ENCODE measurements at regions not wholly inside any gene's neighbourhood (a gene's known extent, or its start where the extent isn't known, plus 50 kb on each side); places are given as distances from the start of the nearest gene placed in this dataset.

DNA sequence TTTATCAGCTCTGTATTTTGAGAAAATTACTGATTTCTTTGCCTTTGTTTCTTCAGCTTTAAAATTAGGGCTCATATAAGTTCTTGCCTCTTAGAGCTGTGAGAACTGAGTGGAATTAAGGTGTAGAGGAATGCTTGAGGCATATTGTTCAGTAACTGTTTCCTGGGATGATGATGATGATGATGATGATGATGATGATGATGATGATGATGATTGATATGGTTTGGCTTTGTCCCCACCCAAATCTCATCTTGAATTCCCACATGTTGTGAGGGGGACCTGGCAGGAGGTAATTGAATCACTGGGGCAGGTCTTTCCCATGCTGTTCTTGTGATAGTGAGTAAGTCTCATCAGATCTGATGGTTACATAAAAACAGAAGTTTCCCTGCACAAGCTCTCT, 118.7 kb downstream of the CHRM3 start:
- TF ChIP-seq, protein P1, sequence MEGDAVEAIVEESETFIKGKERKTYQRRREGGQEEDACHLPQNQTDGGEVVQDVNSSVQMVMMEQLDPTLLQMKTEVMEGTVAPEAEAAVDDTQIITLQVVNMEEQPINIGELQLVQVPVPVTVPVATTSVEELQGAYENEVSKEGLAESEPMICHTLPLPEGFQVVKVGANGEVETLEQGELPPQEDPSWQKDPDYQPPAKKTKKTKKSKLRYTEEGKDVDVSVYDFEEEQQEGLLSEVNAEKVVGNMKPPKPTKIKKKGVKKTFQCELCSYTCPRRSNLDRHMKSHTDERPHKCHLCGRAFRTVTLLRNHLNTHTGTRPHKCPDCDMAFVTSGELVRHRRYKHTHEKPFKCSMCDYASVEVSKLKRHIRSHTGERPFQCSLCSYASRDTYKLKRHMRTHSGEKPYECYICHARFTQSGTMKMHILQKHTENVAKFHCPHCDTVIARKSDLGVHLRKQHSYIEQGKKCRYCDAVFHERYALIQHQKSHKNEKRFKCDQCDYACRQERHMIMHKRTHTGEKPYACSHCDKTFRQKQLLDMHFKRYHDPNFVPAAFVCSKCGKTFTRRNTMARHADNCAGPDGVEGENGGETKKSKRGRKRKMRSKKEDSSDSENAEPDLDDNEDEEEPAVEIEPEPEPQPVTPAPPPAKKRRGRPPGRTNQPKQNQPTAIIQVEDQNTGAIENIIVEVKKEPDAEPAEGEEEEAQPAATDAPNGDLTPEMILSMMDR (conservative IDR thresholded peaks at IDR 0.05; ENCODE audit: low read depth, low read length), result no peak
- TF ChIP-seq BHLHE40 (IDR thresholded peaks at IDR 0.05; ENCODE audit: low read depth, low read length), result no peak

All from IMR-90 (cell line).